ENCODE measurements at regions not wholly inside any gene's neighbourhood (a gene's known extent, or its start where the extent isn't known, plus 50 kb on each side); places are given as distances from the start of the nearest gene placed in this dataset.
A peak's percentile ranks its signal among the peaks of the same experiment; 100 is the strongest.

- Histone ChIP-seq H3K27me3 (no peaks in the 10 kb centered on the region), H3K36me3 (no peaks in the 10 kb centered on the region), H3K9me3 (peaks cover 0 to 6% (median 0%) of the 10 kb centered on the region in 11 donors), H3K4me3 (no peak overlapping the region), H3K27ac (no peak overlapping the region), H3K4me1 (peaks cover 0 to 5% (median 0%) of the 10 kb centered on the region in 9 donors)
- ATAC-seq (no peak), DNase-seq (no peak)
- no peak for TF ChIP-seq CTCF (IDR thresholded peaks at IDR 0.05)
- intact Hi-C loops (cut with DNase I) = no loop called here
Observed at GRCh38 chr13:89684896-89685295, 1662.6 kb upstream of the MIR17HG start.

- H3K9me3 ChIP-seq = peaks cover 0 to 3% (median 0%) of the 10 kb centered on the region in 11 donors
- no peaks in the 10 kb centered on the region for H3K36me3 ChIP-seq
- DNase-seq (no peak), ATAC-seq (no peak)
- TF ChIP-seq CTCF (IDR thresholded peaks at IDR 0.05) = no peak
- WGBS, 2 donors = 73% methylated on average over 5 of the region's 5 CpGs
- peaks cover 0 to 5% (median 0%) of the 10 kb centered on the region in 9 donors for H3K4me1 ChIP-seq
- no peak overlapping the region for H3K27ac ChIP-seq
- no peaks in the 10 kb centered on the region for H3K27me3 ChIP-seq
- intact Hi-C loops (cut with DNase I) = no loop called here
- no peak overlapping the region for H3K4me3 ChIP-seq
Observed at GRCh38 chr13:89686171-89686570, 1661.3 kb upstream of the MIR17HG start.

- no peak overlapping the region for H3K4me3 ChIP-seq
- H3K36me3 ChIP-seq = no peaks in the 10 kb centered on the region
- ATAC-seq (no peak), DNase-seq (no peak)
- TF ChIP-seq CTCF (IDR thresholded peaks at IDR 0.05) = no peak
- no peak overlapping the region for H3K27ac ChIP-seq
- H3K27me3 ChIP-seq = no peaks in the 10 kb centered on the region
- H3K4me1 ChIP-seq = peaks cover 0 to 5% (median 0%) of the 10 kb centered on the region in 9 donors
- intact Hi-C loops (cut with DNase I) = no loop called here
- WGBS, 2 donors = 69 to 79% methylated on average over 5 of the region's 5 CpGs
- H3K9me3 ChIP-seq = no peaks in the 10 kb centered on the region
Observed at GRCh38 chr13:89687066-89687465, 1660.4 kb upstream of the MIR17HG start.

- 67 to 70% methylated on average over 3 of the region's 3 CpGs for WGBS, 2 donors
- no peak for TF ChIP-seq CTCF (IDR thresholded peaks at IDR 0.05)
- Histone ChIP-seq H3K9me3 (no peaks in the 10 kb centered on the region), H3K4me3 (no peak overlapping the region), H3K36me3 (no peaks in the 10 kb centered on the region), H3K4me1 (peaks cover 0 to 5% (median 0%) of the 10 kb centered on the region in 9 donors), H3K27me3 (no peaks in the 10 kb centered on the region), H3K27ac (no peak overlapping the region)
- peak; percentile 12 to 28 for DNase-seq
- ATAC-seq = peak in 6 of 8 donors; percentile 53 to 86 (median 67)
- intact Hi-C loops (cut with DNase I) = no loop called here
Observed at GRCh38 chr13:89688918-89689317, 1658.6 kb upstream of the MIR17HG start.

Measured in heart right ventricle (tissue), 16 donors.